ENCODE measurements at regions not wholly inside any gene's neighbourhood (a gene's known extent, or its start where the extent isn't known, plus 50 kb on each side); places are given as distances from the start of the nearest gene placed in this dataset.
A peak's percentile ranks its signal among the peaks of the same experiment; 100 is the strongest.

GRCh38 chr16:51852892-51853291 is 694.1 kb downstream of the TOX3 start:
- ChIA-PET POLR2A (ENCODE audit: unreplicated experiment) (no interaction called here), CTCF (interaction anchor here (0.7 kb wide), 1 partner anchor 105 kb away, joined by 3 read pairs; no protein-coding TSS in a partner anchor)
- no peak overlapping the region for H4K8ac ChIP-seq (ENCODE audit: low read depth in 2 of 2, low read length in 2 of 2)
- no peaks in the 10 kb centered on the region; the same call in 1 of the 2 replicates for H3K4me1 ChIP-seq (ENCODE audit: control insufficient read depth, insufficient read depth, low read length)
- ATAC-seq (ENCODE audit: low read depth) = no peak
- intact Hi-C loops (cut with micrococcal nuclease) (no loop called here), in situ Hi-C loops (cut with MboI; ENCODE audit: low sequenced_read_pairs) (no loop called here), dilution Hi-C loops (cut with HindIII; ENCODE audit: low sequenced_read_pairs, unreplicated experiment) (no loop called here)
- H2BK20ac ChIP-seq (ENCODE audit: low read depth, low read length) = no peak overlapping the region
- H3K9me3 ChIP-seq (ENCODE audit: control insufficient read depth, insufficient read depth, low read length) = no peaks in the 10 kb centered on the region; the same call in 1 of the 2 replicates
- BruUV-seq (replicated peaks) = no TSS peak
- H3K14ac ChIP-seq (replicated peaks; ENCODE audit: low read depth, low read length) = no peak overlapping the region
- H3K4me2 ChIP-seq (ENCODE audit: low read depth, low read length) = no peak overlapping the region
- no peak overlapping the region for H2AK5ac ChIP-seq (ENCODE audit: low read depth, low read length)
- TF ChIP-seq BHLHE40 (IDR thresholded peaks at IDR 0.05; ENCODE audit: low read depth, low read length) (no peak), MAFK (IDR thresholded peaks at IDR 0.05; ENCODE audit: low read depth, low read length) (peak; percentile 62)
- H2BK120ac ChIP-seq (ENCODE audit: low read depth, low read length) = no peak overlapping the region; the same call in 1 of the 2 replicates
- no peaks in the 10 kb centered on the region for H3K79me1 ChIP-seq (ENCODE audit: low read depth in 1 of 2, low read length in 2 of 2)
- H2BK15ac ChIP-seq (ENCODE audit: low read depth, low read length) = no peak overlapping the region
- no peaks in the 10 kb centered on the region for H3K27me3 ChIP-seq (ENCODE audit: control insufficient read depth, insufficient read depth, low read length)
- no peak for DNase-seq
- H3K9me1 ChIP-seq (ENCODE audit: insufficient read depth, low read length) = peaks cover 4% of the 10 kb centered on the region; the same call in 1 of the 2 replicates
- H3K9ac ChIP-seq (ENCODE audit: low read depth, low read length) = no peak overlapping the region
- no peak overlapping the region for H2AK9ac ChIP-seq (replicated peaks; ENCODE audit: low read depth, low read length, poor library complexity)
- no peaks in the 10 kb centered on the region for H4K20me1 ChIP-seq (ENCODE audit: insufficient read depth, low read length)
- no peak overlapping the region for H4K91ac ChIP-seq (ENCODE audit: insufficient read depth, low read depth, low read length)
- no peak overlapping the region for H4K5ac ChIP-seq (ENCODE audit: low read depth, low read length)
- H3K56ac ChIP-seq (ENCODE audit: extremely low read depth, insufficient read depth, low read length) = no peak overlapping the region
- H3K36me3 ChIP-seq (ENCODE audit: control insufficient read depth, insufficient read depth, low read length) = no peaks in the 10 kb centered on the region
- no CpG with 5 or more reads among the region's 1 CpG for WGBS, 2 experiments (ENCODE audit: extremely low coverage in 2 of 2, insufficient read length in 1 of 2)
- no peak overlapping the region for H3K27ac ChIP-seq (ENCODE audit: insufficient read depth, low read length)
- H3K18ac ChIP-seq (ENCODE audit: low read depth, low read length) = no peak overlapping the region
- H2BK5ac ChIP-seq (ENCODE audit: low read depth, low read length, poor library complexity, severe bottlenecking) = no peak overlapping the region
- no peak overlapping the region for H3K4ac ChIP-seq (ENCODE audit: low read depth, low read length)
- H2AFZ ChIP-seq (replicated peaks; ENCODE audit: low read length, poor library complexity) = no peak overlapping the region
- no peak overlapping the region for H3K23ac ChIP-seq (ENCODE audit: low read depth, low read length)
- no peak overlapping the region for H3K4me3 ChIP-seq (ENCODE audit: insufficient read depth, low read depth, low read length)

All from IMR-90 (cell line).